Smooth muscle cell (in vitro differentiated cells): ENCODE measurements at regions not wholly inside any gene's neighbourhood (a gene's known extent, or its start where the extent isn't known, plus 50 kb on each side); places are given as distances from the start of the nearest gene placed in this dataset.

ENCODE experiments used
- DNase-seq: peaks from one replicate; lab custom pipeline; 2025; ENCODE audit not compliant: unreplicated experiment; lab: John Stamatoyannopoulos, UW
- H2AFZ ChIP-seq: fragments of 200-600 bp; sonication (generic); 2 replicates; pipeline ENCODE4 v1.6.0; 2016; ENCODE audit warnings: antibody characterized with exemption, low read depth, mild to moderate bottlenecking
- H3F3A ChIP-seq: fragments of 200-600 bp; sonication (generic); 2 replicates; pipeline ENCODE4 v1.6.0; 2017; ENCODE audit warnings: antibody characterized with exemption, low read depth
- H3K27ac ChIP-seq: fragments of 200-600 bp; sonication (generic); 2 replicates; pipeline ENCODE4 v1.5.1; 2016; ENCODE audit warnings: low read depth, mild to moderate bottlenecking
- H3K27me3 ChIP-seq: fragments of 200-600 bp; sonication (generic); 2 replicates; pipeline ENCODE4 v1.6.1; 2016; ENCODE audit warnings: low read depth, mild to moderate bottlenecking
- H3K36me3 ChIP-seq: fragments of 200-600 bp; sonication (generic); 2 replicates; pipeline ENCODE4 v1.5.1; 2016; ENCODE audit warnings: low read depth
- H3K4me1 ChIP-seq: fragments of 200-600 bp; sonication (generic); 2 replicates; pipeline ENCODE4 v1.5.1; 2016; ENCODE audit warnings: low read depth
- H3K4me2 ChIP-seq: fragments of 200-600 bp; sonication (generic); 2 replicates; pipeline ENCODE4 v1.6.0; 2016; ENCODE audit warnings: mild to moderate bottlenecking
- H3K4me3 ChIP-seq: fragments of 200-600 bp; sonication (generic); 2 replicates; pipeline ENCODE4 v1.5.1; 2016; ENCODE audit warnings: mild to moderate bottlenecking
- H3K79me2 ChIP-seq: fragments of 200-600 bp; sonication (generic); 2 replicates; pipeline ENCODE4 v1.6.0; 2016; ENCODE audit warnings: low read depth, mild to moderate bottlenecking
- H3K9ac ChIP-seq: fragments of 200-600 bp; sonication (generic); 2 replicates; pipeline ENCODE4 v1.6.0; 2016; ENCODE audit warnings: low read depth
- H3K9me3 ChIP-seq: fragments of 200-600 bp; sonication (generic); replicated peaks from 2 replicates; pipeline ENCODE4 v1.5.1; 2016; ENCODE audit warnings: low read depth
- H4K20me1 ChIP-seq: fragments of 200-600 bp; sonication (generic); 2 replicates; pipeline ENCODE4 v1.6.0; 2016; ENCODE audit warnings: low read depth
- CTCF ChIP-seq: fragments of 200-600 bp; sonication (generic); IDR thresholded peaks from 2 replicates; pipeline ENCODE4 v1.5.1; 2017; ENCODE audit warnings: borderline replicate concordance, mild to moderate bottlenecking, antibody characterized with exemption; ENCODE audit not compliant: insufficient read depth, poor library complexity, severe bottlenecking
- WGBS: methylation state at CpG from one replicate; pipeline ENCODE4 v1.1.7; 2016; ENCODE audit warnings: low lambda C conversion rate; 5-methylcytosine and 5-hydroxymethylcytosine counted together

- no peak overlapping the region for H3K4me2 ChIP-seq
- no peak overlapping the region for H2AFZ ChIP-seq
- H3K9me3 ChIP-seq, result no peaks in the 10 kb centered on the region
- TF ChIP-seq CTCF, result no peak
- DNase-seq, result no peak
- no peaks in the 10 kb centered on the region for H3K4me1 ChIP-seq
- H3K36me3 ChIP-seq, result no peaks in the 10 kb centered on the region
- H3K27me3 ChIP-seq, result no peaks in the 10 kb centered on the region
- H3K27ac ChIP-seq, result no peak overlapping the region
- H3K4me3 ChIP-seq, result no peak overlapping the region
- H3K9ac ChIP-seq, result no peak overlapping the region
- no peaks in the 10 kb centered on the region for H3F3A ChIP-seq
- no peaks in the 10 kb centered on the region for H4K20me1 ChIP-seq
- H3K79me2 ChIP-seq, result no peaks in the 10 kb centered on the region
- WGBS, result 82% methylated on average over 5 of the region's 5 CpGs
These were observed 82.4 kb upstream of the TGIF1 start for GRCh38 chr18:3367491-3368091.

- Histone ChIP-seq H3K36me3 (no peaks in the 10 kb centered on the region), H4K20me1 (no peaks in the 10 kb centered on the region), H3K27ac (no peak overlapping the region), H3K4me1 (no peaks in the 10 kb centered on the region), H3K9ac (no peak overlapping the region), H3F3A (no peaks in the 10 kb centered on the region), H3K4me2 (no peak overlapping the region), H3K9me3 (no peaks in the 10 kb centered on the region), H3K4me3 (no peak overlapping the region), H2AFZ (no peak overlapping the region), H3K79me2 (no peaks in the 10 kb centered on the region), H3K27me3 (no peaks in the 10 kb centered on the region)
- 96% methylated on average over 1 of the region's 1 CpG for WGBS
- no peak for DNase-seq
- TF ChIP-seq CTCF, result no peak
These were observed 81.8 kb upstream of the TGIF1 start for GRCh38 chr18:3368193-3368592.

- TF ChIP-seq CTCF, result no peak
- H4K20me1 ChIP-seq, result no peaks in the 10 kb centered on the region
- H3K36me3 ChIP-seq, result no peaks in the 10 kb centered on the region
- no peak overlapping the region for H3K9ac ChIP-seq
- H3K79me2 ChIP-seq, result no peaks in the 10 kb centered on the region
- no peak for DNase-seq
- H3K4me2 ChIP-seq, result no peak overlapping the region
- no peaks in the 10 kb centered on the region for H3K9me3 ChIP-seq
- H3F3A ChIP-seq, result no peaks in the 10 kb centered on the region
- H3K27ac ChIP-seq, result no peak overlapping the region
- no peak overlapping the region for H2AFZ ChIP-seq
- H3K27me3 ChIP-seq, result no peaks in the 10 kb centered on the region
- 99% methylated on average over 2 of the region's 2 CpGs for WGBS
- H3K4me1 ChIP-seq, result peaks cover 12% of the 10 kb centered on the region
- H3K4me3 ChIP-seq, result no peak overlapping the region
These were observed 70.3 kb upstream of the TGIF1 start for GRCh38 chr18:3379685-3380084.

- no peaks in the 10 kb centered on the region for H4K20me1 ChIP-seq
- no peak for TF ChIP-seq CTCF
- WGBS, result 72% methylated on average over 10 of the region's 10 CpGs
- peaks cover 12% of the 10 kb centered on the region for H3K4me1 ChIP-seq
- H3K9ac ChIP-seq, result no peak overlapping the region
- H3K27me3 ChIP-seq, result no peaks in the 10 kb centered on the region
- no peak for DNase-seq
- H3K4me2 ChIP-seq, result no peak overlapping the region
- H2AFZ ChIP-seq, result no peak overlapping the region
- no peaks in the 10 kb centered on the region for H3K9me3 ChIP-seq
- no peaks in the 10 kb centered on the region for H3K79me2 ChIP-seq
- H3K36me3 ChIP-seq, result no peaks in the 10 kb centered on the region
- no peak overlapping the region for H3K4me3 ChIP-seq
- H3F3A ChIP-seq, result no peaks in the 10 kb centered on the region
- no peak overlapping the region for H3K27ac ChIP-seq
These were observed 69.5 kb upstream of the TGIF1 start for GRCh38 chr18:3380384-3380961.
